ENCODE measurements at regions not wholly inside any gene's neighbourhood (a gene's known extent, or its start where the extent isn't known, plus 50 kb on each side); places are given as distances from the start of the nearest gene placed in this dataset.

- Histone ChIP-seq H3K4me1 (ENCODE audit: insufficient read depth, low read length, poor library complexity, severe bottlenecking) (peaks cover 49% of the 10 kb centered on the region), H3K4me2 (ENCODE audit: low read depth, low read length, poor library complexity, severe bottlenecking) (peak overlapping the region; percentile 79), H3K4me3 (ENCODE audit: low read length, poor library complexity, severe bottlenecking) (peak overlapping the region; percentile 63), H3K9me2 (replicated peaks; ENCODE audit: low read depth, low read length) (no peaks in the 10 kb centered on the region), H3K27me3 (ENCODE audit: insufficient read depth, low read length, poor library complexity, severe bottlenecking) (no peaks in the 10 kb centered on the region), H3K79me2 (ENCODE audit: insufficient read depth, low read length) (no peaks in the 10 kb centered on the region), H4K20me1 (ENCODE audit: insufficient read depth, low read length, poor library complexity, severe bottlenecking) (no peaks in the 10 kb centered on the region), H3K9ac (ENCODE audit: low read depth, low read length, poor library complexity, severe bottlenecking) (peak overlapping the region; percentile 73), H3F3A (ENCODE audit: low read depth) (no peaks in the 10 kb centered on the region), H3K36me3 (ENCODE audit: insufficient read depth, low read length) (no peaks in the 10 kb centered on the region), H2AFZ (ENCODE audit: low read length) (peak overlapping the region; percentile 88), H3K9me3 (ENCODE audit: insufficient read depth, low read depth, low read length) (no peaks in the 10 kb centered on the region)
- TF ChIP-seq CTCF (conservative IDR thresholded peaks at IDR 0.05; ENCODE audit: low read length) (no peak), EZH2phosphoT487 (IDR thresholded peaks at IDR 0.05; ENCODE audit: borderline replicate concordance) (no peak)
These were observed 227.1 kb upstream of the DMRT1 start for GRCh38 chr9:614431-614830.

- no peak for TF ChIP-seq EZH2phosphoT487 (IDR thresholded peaks at IDR 0.05; ENCODE audit: borderline replicate concordance)
- H2AFZ ChIP-seq (ENCODE audit: low read length) = no peak overlapping the region
- H3K9me3 ChIP-seq (ENCODE audit: insufficient read depth, low read depth, low read length) = no peaks in the 10 kb centered on the region
- H4K20me1 ChIP-seq (ENCODE audit: insufficient read depth, low read length, poor library complexity, severe bottlenecking) = no peaks in the 10 kb centered on the region
- H3K27me3 ChIP-seq (ENCODE audit: insufficient read depth, low read length, poor library complexity, severe bottlenecking) = no peaks in the 10 kb centered on the region
- H3K4me1 ChIP-seq (ENCODE audit: insufficient read depth, low read length, poor library complexity, severe bottlenecking) = peaks cover 49% of the 10 kb centered on the region
- no peaks in the 10 kb centered on the region for H3F3A ChIP-seq (ENCODE audit: low read depth)
- no peaks in the 10 kb centered on the region for H3K79me2 ChIP-seq (ENCODE audit: insufficient read depth, low read length)
- no peak overlapping the region for H3K9ac ChIP-seq (ENCODE audit: low read depth, low read length, poor library complexity, severe bottlenecking)
- no peaks in the 10 kb centered on the region for H3K36me3 ChIP-seq (ENCODE audit: insufficient read depth, low read length)
- no peak overlapping the region for H3K4me3 ChIP-seq (ENCODE audit: low read length, poor library complexity, severe bottlenecking)
- no peak overlapping the region for H3K4me2 ChIP-seq (ENCODE audit: low read depth, low read length, poor library complexity, severe bottlenecking)
- H3K9me2 ChIP-seq (replicated peaks; ENCODE audit: low read depth, low read length) = no peaks in the 10 kb centered on the region
These were observed 225.7 kb upstream of the DMRT1 start for GRCh38 chr9:615756-616155.

- H3K9ac ChIP-seq (ENCODE audit: low read depth, low read length, poor library complexity, severe bottlenecking) = peak overlapping the region; percentile 13
- H3K36me3 ChIP-seq (ENCODE audit: insufficient read depth, low read length) = no peaks in the 10 kb centered on the region
- H3K4me2 ChIP-seq (ENCODE audit: low read depth, low read length, poor library complexity, severe bottlenecking) = no peak overlapping the region
- H3K9me3 ChIP-seq (ENCODE audit: insufficient read depth, low read depth, low read length) = no peaks in the 10 kb centered on the region
- peaks cover 49% of the 10 kb centered on the region for H3K4me1 ChIP-seq (ENCODE audit: insufficient read depth, low read length, poor library complexity, severe bottlenecking)
- peak overlapping the region; percentile 16; the same call in 1 of the 2 replicates for H2AFZ ChIP-seq (ENCODE audit: low read length)
- H3K79me2 ChIP-seq (ENCODE audit: insufficient read depth, low read length) = no peaks in the 10 kb centered on the region
- TF ChIP-seq CTCF (conservative IDR thresholded peaks at IDR 0.05; ENCODE audit: low read length) (no peak), EZH2phosphoT487 (IDR thresholded peaks at IDR 0.05; ENCODE audit: borderline replicate concordance) (no peak)
- no peaks in the 10 kb centered on the region for H3F3A ChIP-seq (ENCODE audit: low read depth)
- H3K4me3 ChIP-seq (ENCODE audit: low read length, poor library complexity, severe bottlenecking) = no peak overlapping the region
- no peaks in the 10 kb centered on the region for H4K20me1 ChIP-seq (ENCODE audit: insufficient read depth, low read length, poor library complexity, severe bottlenecking)
- H3K27me3 ChIP-seq (ENCODE audit: insufficient read depth, low read length, poor library complexity, severe bottlenecking) = no peaks in the 10 kb centered on the region
- no peaks in the 10 kb centered on the region for H3K9me2 ChIP-seq (replicated peaks; ENCODE audit: low read depth, low read length)
These were observed 224.8 kb upstream of the DMRT1 start for GRCh38 chr9:616694-617093.

GRCh38 chr9:617445-618085 is 223.9 kb upstream of the DMRT1 start:
- H2AFZ ChIP-seq (ENCODE audit: low read length) = no peak overlapping the region
- H3K79me2 ChIP-seq (ENCODE audit: insufficient read depth, low read length) = no peaks in the 10 kb centered on the region
- no peak for TF ChIP-seq EZH2phosphoT487 (IDR thresholded peaks at IDR 0.05; ENCODE audit: borderline replicate concordance)
- TF ChIP-seq CTCF (conservative IDR thresholded peaks at IDR 0.05; ENCODE audit: low read length) = no peak

More at GRCh38 chr9:617445-618085, 223.9 kb upstream of the DMRT1 start:
- Histone ChIP-seq H3K9me2 (replicated peaks; ENCODE audit: low read depth, low read length) (no peaks in the 10 kb centered on the region), H3K4me1 (ENCODE audit: insufficient read depth, low read length, poor library complexity, severe bottlenecking) (peaks cover 49% of the 10 kb centered on the region), H3F3A (ENCODE audit: low read depth) (no peaks in the 10 kb centered on the region), H3K4me2 (ENCODE audit: low read depth, low read length, poor library complexity, severe bottlenecking) (no peak overlapping the region), H3K36me3 (ENCODE audit: insufficient read depth, low read length) (no peaks in the 10 kb centered on the region), H3K27me3 (ENCODE audit: insufficient read depth, low read length, poor library complexity, severe bottlenecking) (no peaks in the 10 kb centered on the region), H4K20me1 (ENCODE audit: insufficient read depth, low read length, poor library complexity, severe bottlenecking) (no peaks in the 10 kb centered on the region), H3K9me3 (ENCODE audit: insufficient read depth, low read depth, low read length) (no peaks in the 10 kb centered on the region), H3K9ac (ENCODE audit: low read depth, low read length, poor library complexity, severe bottlenecking) (peak overlapping the region; percentile 13), H3K4me3 (ENCODE audit: low read length, poor library complexity, severe bottlenecking) (no peak overlapping the region)
